MM.1S (cell line): ENCODE measurements at regions not wholly inside any gene's neighbourhood (a gene's known extent, or its start where the extent isn't known, plus 50 kb on each side); places are given as distances from the start of the nearest gene placed in this dataset.

ENCODE experiments used
- CTCF ChIP-seq: fragments of 300-600 bp; sonication (generic); IDR thresholded peaks from 2 replicates; pipeline ENCODE4 v1.5.1; 2016; ENCODE audit warnings: antibody characterized with exemption, low read length, mixed read lengths
- EZH2phosphoT487 ChIP-seq: fragments of 300-600 bp; sonication (generic); IDR thresholded peaks from 2 replicates; pipeline ENCODE4 v1.6.1; 2018; ENCODE audit warnings: antibody characterized with exemption, low read length

- TF ChIP-seq CTCF (no peak), EZH2phosphoT487 (no peak)
Observed at GRCh38 chr3:161950318-161950868, 453.8 kb downstream of the OTOL1 start.
